ENCODE measurements at regions not wholly inside any gene's neighbourhood (a gene's known extent, or its start where the extent isn't known, plus 50 kb on each side); places are given as distances from the start of the nearest gene placed in this dataset.

DNA sequence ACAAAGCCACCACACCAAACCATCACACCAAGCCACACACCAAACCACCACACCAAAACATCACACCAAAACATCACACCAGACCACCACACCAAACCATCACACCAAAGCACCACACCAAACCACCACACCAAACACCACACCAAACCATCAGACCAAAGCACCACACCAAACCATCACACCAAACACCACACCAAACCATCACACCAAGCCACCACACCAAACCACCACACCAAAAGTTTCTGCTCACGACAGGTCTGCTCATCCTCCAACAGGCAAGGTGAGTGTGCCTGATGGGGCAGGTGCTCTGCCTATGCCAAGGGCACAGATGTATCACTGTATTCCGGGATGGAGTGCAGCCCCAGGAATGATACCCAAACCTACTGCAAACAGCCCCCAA is 87.9 kb upstream of the FSTL4 start:
- Histone ChIP-seq H3K27ac (ENCODE audit: low read length) (no peak overlapping the region), H3K36me3 (ENCODE audit: low read depth, low read length) (no peaks in the 10 kb centered on the region), H3K9me3 (ENCODE audit: low read length) (no peaks in the 10 kb centered on the region), H3K79me2 (ENCODE audit: low read length) (no peaks in the 10 kb centered on the region), H3K4me3 (ENCODE audit: low read length) (no peak overlapping the region), H2AFZ (ENCODE audit: low read length) (no peak overlapping the region), H3F3A (ENCODE audit: low read length, unreplicated experiment) (no peaks in the 10 kb centered on the region), H4K20me1 (ENCODE audit: low read length) (no peaks in the 10 kb centered on the region), H3K4me1 (ENCODE audit: insufficient read depth, low read length) (no peaks in the 10 kb centered on the region), H3K9ac (ENCODE audit: low read length) (no peak overlapping the region), H3K27me3 (ENCODE audit: low read length) (no peaks in the 10 kb centered on the region), H3K9me2 (replicated peaks; ENCODE audit: low read length) (no peaks in the 10 kb centered on the region), H3K4me2 (ENCODE audit: low read length) (no peak overlapping the region)
- CTCF ChIA-PET = no interaction called here
- DNase-seq (no peak), ATAC-seq (no peak)
- BruUV-seq (replicated peaks) = no TSS peak
- intact Hi-C loops (cut with micrococcal nuclease) = no loop called here
- no peak for TF ChIP-seq EZH2phosphoT487 (IDR thresholded peaks at IDR 0.05; ENCODE audit: borderline replicate concordance, low read length)
- no peak for TF ChIP-seq EZH2 (IDR thresholded peaks at IDR 0.05; ENCODE audit: low read length, unreplicated experiment)
- no peak for TF ChIP-seq CTCF (conservative IDR thresholded peaks at IDR 0.05; ENCODE audit: low read depth, low read length)
- POLR2A ChIA-PET (ENCODE audit: unreplicated experiment) = no interaction called here

- H3K9me3 ChIP-seq (ENCODE audit: low read length) = no peaks in the 10 kb centered on the region
- no peak overlapping the region for H3K4me2 ChIP-seq (ENCODE audit: low read length)
- no peak for DNase-seq
- H3K4me1 ChIP-seq (ENCODE audit: insufficient read depth, low read length) = no peaks in the 10 kb centered on the region
- no peaks in the 10 kb centered on the region for H3K79me2 ChIP-seq (ENCODE audit: low read length)
- H3K9ac ChIP-seq (ENCODE audit: low read length) = no peak overlapping the region
- intact Hi-C loops (cut with micrococcal nuclease) = no loop called here
- H2AFZ ChIP-seq (ENCODE audit: low read length) = no peak overlapping the region
- H3K27me3 ChIP-seq (ENCODE audit: low read length) = no peaks in the 10 kb centered on the region
- TF ChIP-seq CTCF (conservative IDR thresholded peaks at IDR 0.05; ENCODE audit: low read depth, low read length) = no peak
- TF ChIP-seq EZH2 (IDR thresholded peaks at IDR 0.05; ENCODE audit: low read length, unreplicated experiment) = no peak
- no peak for TF ChIP-seq EZH2phosphoT487 (IDR thresholded peaks at IDR 0.05; ENCODE audit: borderline replicate concordance, low read length)
- POLR2A ChIA-PET (ENCODE audit: unreplicated experiment) = no interaction called here
- no peaks in the 10 kb centered on the region for H3K9me2 ChIP-seq (replicated peaks; ENCODE audit: low read length)
- no peaks in the 10 kb centered on the region for H4K20me1 ChIP-seq (ENCODE audit: low read length)
- BruUV-seq (replicated peaks) = no TSS peak
- no peak overlapping the region for H3K4me3 ChIP-seq (ENCODE audit: low read length)
- no peak for ATAC-seq
- CTCF ChIA-PET = no interaction called here
- no peaks in the 10 kb centered on the region for H3K36me3 ChIP-seq (ENCODE audit: low read depth, low read length)
- H3F3A ChIP-seq (ENCODE audit: low read length, unreplicated experiment) = no peaks in the 10 kb centered on the region
- H3K27ac ChIP-seq (ENCODE audit: low read length) = no peak overlapping the region
These were observed 86.5 kb upstream of the FSTL4 start for GRCh38 chr5:133698646-133699526.

DNA sequence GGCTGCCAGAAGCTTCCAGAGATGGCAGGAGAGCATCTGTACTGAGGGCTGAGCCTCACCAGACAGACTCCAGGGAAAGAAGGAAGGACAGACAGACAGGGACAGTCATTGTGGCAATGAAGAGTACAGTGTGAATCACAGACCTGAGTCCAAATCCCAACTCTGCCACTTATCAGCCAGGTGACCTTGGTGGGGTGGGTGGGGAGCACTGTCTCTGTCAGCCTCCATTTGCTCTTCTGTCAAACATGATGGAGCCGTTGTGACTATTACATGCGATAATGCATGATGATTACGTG is 85.9 kb upstream of the FSTL4 start:
- CTCF ChIA-PET = no interaction called here

More for the DNA sequence above, 85.9 kb upstream of the FSTL4 start:
- no peaks in the 10 kb centered on the region for H3K79me2 ChIP-seq (ENCODE audit: low read length)
- no peak overlapping the region for H3K4me2 ChIP-seq (ENCODE audit: low read length)
- H3K4me3 ChIP-seq (ENCODE audit: low read length) = no peak overlapping the region
- H3K9ac ChIP-seq (ENCODE audit: low read length) = no peak overlapping the region
- H3K27ac ChIP-seq (ENCODE audit: low read length) = no peak overlapping the region
- H3K9me2 ChIP-seq (replicated peaks; ENCODE audit: low read length) = no peaks in the 10 kb centered on the region
- ATAC-seq = no peak
- no peaks in the 10 kb centered on the region for H3K36me3 ChIP-seq (ENCODE audit: low read depth, low read length)
- TF ChIP-seq CTCF (conservative IDR thresholded peaks at IDR 0.05; ENCODE audit: low read depth, low read length) = no peak
- TF ChIP-seq EZH2phosphoT487 (IDR thresholded peaks at IDR 0.05; ENCODE audit: borderline replicate concordance, low read length) = no peak
- TF ChIP-seq EZH2 (IDR thresholded peaks at IDR 0.05; ENCODE audit: low read length, unreplicated experiment) = no peak
- H2AFZ ChIP-seq (ENCODE audit: low read length) = no peak overlapping the region
- H3K27me3 ChIP-seq (ENCODE audit: low read length) = no peaks in the 10 kb centered on the region
- H3F3A ChIP-seq (ENCODE audit: low read length, unreplicated experiment) = no peaks in the 10 kb centered on the region
- no peaks in the 10 kb centered on the region for H3K4me1 ChIP-seq (ENCODE audit: insufficient read depth, low read length)
- POLR2A ChIA-PET (ENCODE audit: unreplicated experiment) = no interaction called here
- no peaks in the 10 kb centered on the region for H4K20me1 ChIP-seq (ENCODE audit: low read length)
- H3K9me3 ChIP-seq (ENCODE audit: low read length) = no peaks in the 10 kb centered on the region
- no TSS peak for BruUV-seq (replicated peaks)
- intact Hi-C loops (cut with micrococcal nuclease) = no loop called here
- no peak for DNase-seq

Data from PC-3 (cell line).